Epidermal melanocyte (primary cell): ENCODE measurements at regions not wholly inside any gene's neighbourhood (a gene's known extent, or its start where the extent isn't known, plus 50 kb on each side); places are given as distances from the start of the nearest gene placed in this dataset.
A peak's percentile ranks its signal among the peaks of the same experiment; 100 is the strongest.

Source experiments
- DNase-seq: peaks from one replicate; pipeline ENCODE4 v3.0.0; 2011; ENCODE audit warnings: low spot score; ENCODE audit not compliant: insufficient read length

GRCh38 chr2:128564551-128564950, 245.9 kb upstream of the HS6ST1 start:
- DNase-seq = no peak

- no peak for DNase-seq
Measured at GRCh38 chr2:128565441-128565840, 246.8 kb upstream of the HS6ST1 start.

- DNase-seq = no peak
Measured at GRCh38 chr2:128566671-128567070, 248.0 kb upstream of the HS6ST1 start.

GRCh38 chr2:128568106-128568505, 249.4 kb upstream of the HS6ST1 start:
- DNase-seq = no peak

- DNase-seq = no peak
Measured at GRCh38 chr2:128573116-128573515, 254.4 kb upstream of the HS6ST1 start.

- no peak for DNase-seq
Measured at GRCh38 chr2:128573531-128573930, 254.9 kb upstream of the HS6ST1 start.

GRCh38 chr2:128577141-128577930, 258.7 kb upstream of the HS6ST1 start:
- no peak for DNase-seq

- no peak for DNase-seq
Measured at GRCh38 chr2:128578406-128579390, 260.0 kb upstream of the HS6ST1 start.

GRCh38 chr2:128579825-128580224, 261.2 kb upstream of the HS6ST1 start:
- DNase-seq = no peak

GRCh38 chr2:128580988-128581848, 262.6 kb upstream of the HS6ST1 start:
- DNase-seq = no peak

- DNase-seq = no peak
Measured at GRCh38 chr2:128581849-128582244, 263.2 kb upstream of the HS6ST1 start.

GRCh38 chr2:128584296-128584890, 265.7 kb upstream of the HS6ST1 start:
- peak; percentile 38 for DNase-seq

- no peak for DNase-seq
Measured at GRCh38 chr2:128585706-128586105, 267.0 kb upstream of the HS6ST1 start.

- DNase-seq = no peak
Measured at GRCh38 chr2:128589681-128590080, 271.0 kb upstream of the HS6ST1 start.

- DNase-seq = no peak
Measured at GRCh38 chr2:128590309-128591021, 271.8 kb upstream of the HS6ST1 start.

GRCh38 chr2:128591022-128591860, 272.6 kb upstream of the HS6ST1 start:
- no peak for DNase-seq

GRCh38 chr2:128591861-128592822, 273.5 kb upstream of the HS6ST1 start:
- no peak for DNase-seq

- no peak for DNase-seq
Measured at GRCh38 chr2:128593518-128593878, 274.8 kb upstream of the HS6ST1 start.
